K562 (cell line): ENCODE measurements at regions not wholly inside any gene's neighbourhood (a gene's known extent, or its start where the extent isn't known, plus 50 kb on each side); places are given as distances from the start of the nearest gene placed in this dataset.

Experiments
- ATAC-seq: fragments of 200-7000 bp; cut with Tn5 transposase; 3 replicates; pipeline ENCODE4 v1.9.1; 2020; ENCODE audit warnings: moderate library complexity
- BruUV-seq: library from RNA; stranded (reverse); fragments of 400-500 nt; replicated peaks from 2 replicates; lab custom pipeline; 2021; lab: Mats Ljungman, UMichigan
- CTCF ChIA-PET: fragments of 300-600 bp; formaldehyde crosslinking; extraction: SDS; loops from one replicate; lab custom pipeline; 2021; ENCODE audit warnings: low intra/inter-chr PET ratio; lab: Yijun Ruan, JAX
- POLR2A ChIA-PET: fragments of 300-600, 350-650 bp; sonication (Branson Sonifier 250); formaldehyde crosslinking; extraction: SDS; loops from one replicate; lab custom pipeline; 2021; ENCODE audit warnings: antibody characterized with exemption, inconsistent platforms; lab: Yijun Ruan, JAX
- DNase-seq, 4 experiments: peaks; one replicate each; pipeline versions ENCODE4 v3.0.0 to v3.0.0-alpha.2; 2011 to 2018; ENCODE audit warnings: low spot score in 3 of 4, mixed read lengths in 3 of 4; ENCODE audit errors: extremely low read depth in 1 of 4
- FAIRE-seq: peaks from 2 replicates; lab custom pipeline; 2011; peaks lifted over from hg19 to GRCh38; lab: Jason Lieb, UNC
- H2AFZ ChIP-seq: 2 replicates; pipeline ENCODE4 v1.6.0; 2011; ENCODE audit warnings: low read depth, low read length, control low read depth, inconsistent platforms
- H3K27ac ChIP-seq: fragments of 200-600 bp; 3 replicates; pipeline ENCODE4 v1.8.0; 2011; ENCODE audit warnings: low read depth, mild to moderate bottlenecking, control low read depth, inconsistent platforms, low read length, moderate library complexity, mixed read lengths; ENCODE audit errors: extremely low read depth
- H3K27me3 ChIP-seq, 2 experiments: fragments of 300-600 bp in 1 of 2; 2 replicates in 1 of 2; 3 replicates in 1 of 2; pipeline versions ENCODE4 v1.6.0 to v1.8.0; 2011; ENCODE audit warnings: inconsistent platforms in 2 of 2, low read length in 2 of 2, mild to moderate bottlenecking in 1 of 2, mixed read lengths in 1 of 2, moderate library complexity in 1 of 2; ENCODE audit not compliant: control insufficient read depth in 2 of 2, insufficient read depth in 2 of 2
- H3K36me3 ChIP-seq: fragments of 300-600 bp; 3 replicates; pipeline ENCODE4 v1.8.0; 2011; ENCODE audit warnings: mild to moderate bottlenecking, low read length, inconsistent platforms; ENCODE audit not compliant: control insufficient read depth, insufficient read depth
- H3K4me1 ChIP-seq, 2 experiments: fragments of 200-600 bp in 1 of 2; replicated peaks in 1 of 2; 2 replicates in 1 of 2; 3 replicates in 1 of 2; pipeline versions ENCODE4 v1.5.1 to v1.8.0; 2011; ENCODE audit warnings: inconsistent platforms in 2 of 2, low read length in 2 of 2, mild to moderate bottlenecking in 1 of 2, mixed read lengths in 1 of 2, moderate library complexity in 1 of 2; ENCODE audit not compliant: control insufficient read depth in 2 of 2, insufficient read depth in 2 of 2
- H3K4me2 ChIP-seq: 2 replicates; pipeline ENCODE4 v1.6.1; 2011; ENCODE audit warnings: low read length, control low read depth, inconsistent platforms, mixed read lengths; ENCODE audit not compliant: insufficient read depth
- H3K4me3 ChIP-seq: fragments of 200-600 bp; sonication (generic), shearing (Covaris generic); 2 replicates; pipeline ENCODE4 v1.5.1; 2016; ENCODE audit warnings: control low read depth, inconsistent platforms
- H3K79me2 ChIP-seq: fragments of 200-600 bp; 3 replicates; pipeline ENCODE4 v1.8.0; 2011; ENCODE audit warnings: low read length, inconsistent platforms; ENCODE audit not compliant: control insufficient read depth, insufficient read depth
- H3K9ac ChIP-seq, 2 experiments: 2 replicates each; pipeline versions ENCODE4 v1.6.0 to v1.6.1; 2011; ENCODE audit warnings: low read depth in 2 of 2, low read length in 2 of 2, control low read depth in 1 of 2, inconsistent platforms in 1 of 2, mild to moderate bottlenecking in 1 of 2, mixed read lengths in 1 of 2; ENCODE audit not compliant: insufficient read depth in 1 of 2
- H3K9me1 ChIP-seq: one replicate; pipeline ENCODE4 v1.6.0; 2011; ENCODE audit warnings: inconsistent platforms, mild to moderate bottlenecking, low read length, moderate library complexity; ENCODE audit not compliant: control insufficient read depth, insufficient read depth
- H3K9me3 ChIP-seq: replicated peaks from 2 replicates; pipeline ENCODE4 v1.5.1; 2011; ENCODE audit warnings: low read depth, low read length, inconsistent platforms; ENCODE audit not compliant: control insufficient read depth, insufficient read depth
- H4K20me1 ChIP-seq: replicated peaks from 2 replicates; pipeline ENCODE4 v1.6.1; 2011; ENCODE audit warnings: low read length, inconsistent platforms, mixed read lengths; ENCODE audit not compliant: control insufficient read depth, insufficient read depth
- ELF2 ChIP-seq: fragments of 250-450 bp; sonication (Bioruptor Pico); IDR thresholded peaks from 2 replicates; pipeline ENCODE4 v1.5.0; 2021; ENCODE audit warnings: mild to moderate bottlenecking
- ETS2 ChIP-seq: IDR thresholded peaks from 2 replicates; pipeline ENCODE4 v1.6.1; 2016; ENCODE audit warnings: borderline replicate concordance, missing genetic modification characterization, mild to moderate bottlenecking, moderate library complexity, missing compliant biosample characterization; ENCODE audit not compliant: poor library complexity, severe bottlenecking
- HMG20A ChIP-seq: fragments of 450-650 bp; formaldehyde crosslinking; conservative IDR thresholded peaks from 2 replicates; pipeline ENCODE4 v1.4.0; 2020; ENCODE audit warnings: mild to moderate bottlenecking, mixed read lengths
- MCM3 ChIP-seq: fragments of 450-650 bp; IDR thresholded peaks from 2 replicates; pipeline ENCODE4 v1.6.1; 2016
- NRF1 ChIP-seq, 2 experiments: fragments of 450-650 bp; IDR thresholded peaks in 1 of 2; conservative IDR thresholded peaks in 1 of 2; 2 replicates each; pipeline ENCODE4 v1.6.1; 2014; ENCODE audit warnings: mild to moderate bottlenecking in 2 of 2
- SOX6 ChIP-seq: fragments of 450-650 bp; IDR thresholded peaks from 2 replicates; pipeline ENCODE4 v1.6.1; 2014; ENCODE audit warnings: mild to moderate bottlenecking
- YY1 ChIP-seq, 3 experiments: IDR thresholded peaks; 2 replicates each; pipeline ENCODE4 v1.6.1; 2011; ENCODE audit warnings: low read length in 2 of 3, mild to moderate bottlenecking in 2 of 3, moderate library complexity in 2 of 3, borderline replicate concordance in 1 of 3, control low read depth in 1 of 3, low read depth in 1 of 3; ENCODE audit not compliant: insufficient read depth in 3 of 3, insufficient replicate concordance in 2 of 3, control insufficient read depth in 1 of 3, insufficient read length in 1 of 3; ENCODE audit errors: extremely low read depth in 1 of 3
- ZKSCAN1 ChIP-seq: fragments of 150-350 bp; IDR thresholded peaks from 2 replicates; pipeline ENCODE4 v1.6.1; 2016; ENCODE audit warnings: low read depth, low read length
- ZSCAN32 ChIP-seq: fragments of 450-650 bp; formaldehyde crosslinking; IDR thresholded peaks from 2 replicates; pipeline ENCODE4 v1.4.0; 2020; ENCODE audit warnings: mild to moderate bottlenecking, moderate library complexity
- WGBS: fragments of 100-300 bp; shearing (Covaris generic); methylation state at CpG from one replicate; pipeline ENCODE4 v1.1.6; 2016; ENCODE audit warnings: low coverage, mixed read lengths; ENCODE audit not compliant: insufficient coverage; ENCODE audit errors: missing lambda C conversion rate; 5-methylcytosine and 5-hydroxymethylcytosine counted together
- in situ Hi-C: fragments of 300-500 bp; cut with MboI; formaldehyde crosslinking; loops from 4 replicates; pipeline ENCODE4 v1.15.0; 2018; ENCODE audit warnings: inconsistent platforms, mixed read lengths
- intact Hi-C: fragments of 100-400 bp; cut with micrococcal nuclease; formaldehyde crosslinking; loops from 2 replicates; pipeline ENCODE4 v1.14.2; 2022
- TF ChIP-seq, protein P1 (sequence below): fragments of 250-450 bp; sonication (Bioruptor Pico); IDR thresholded peaks from 2 replicates; pipeline ENCODE4 v1.5.0; 2020; ENCODE audit warnings: mild to moderate bottlenecking
- TF ChIP-seq, protein P2 (sequence below), 2 experiments: fragments of 450-650 bp in 1 of 2; sonication (generic) in 1 of 2; formaldehyde crosslinking in 1 of 2; IDR thresholded peaks; 2 replicates each; pipeline versions ENCODE4 v1.7.1 to v1.9.0; 2016 to 2022; ENCODE audit warnings: inconsistent platforms in 1 of 2, mild to moderate bottlenecking in 1 of 2, missing genetic modification reagents in 1 of 2

DNA sequence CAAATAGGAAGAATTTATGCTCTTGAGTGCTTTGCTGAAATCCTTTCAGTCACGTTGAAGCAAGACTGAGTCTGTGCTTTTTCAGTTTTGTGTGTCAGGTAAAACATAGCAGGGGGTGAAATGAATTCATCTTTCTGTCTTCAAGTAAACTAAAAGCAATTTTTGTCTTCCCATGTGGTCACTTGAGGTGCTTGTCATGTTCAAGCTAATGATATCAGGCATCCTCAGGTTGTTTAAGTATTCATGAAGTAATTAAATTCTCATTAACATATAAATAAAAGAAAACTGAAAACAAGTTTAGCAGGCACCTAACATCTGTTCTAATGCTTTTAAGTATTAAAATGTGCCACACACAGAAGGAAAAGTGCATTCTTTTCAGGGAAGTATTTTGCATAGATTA is 2701.3 kb downstream of the PCDH9 start (continued):
- TF ChIP-seq ETS2 (tag) (no peak), ZKSCAN1 (no peak), ZSCAN32 (no peak)
- TF ChIP-seq, protein P1, sequence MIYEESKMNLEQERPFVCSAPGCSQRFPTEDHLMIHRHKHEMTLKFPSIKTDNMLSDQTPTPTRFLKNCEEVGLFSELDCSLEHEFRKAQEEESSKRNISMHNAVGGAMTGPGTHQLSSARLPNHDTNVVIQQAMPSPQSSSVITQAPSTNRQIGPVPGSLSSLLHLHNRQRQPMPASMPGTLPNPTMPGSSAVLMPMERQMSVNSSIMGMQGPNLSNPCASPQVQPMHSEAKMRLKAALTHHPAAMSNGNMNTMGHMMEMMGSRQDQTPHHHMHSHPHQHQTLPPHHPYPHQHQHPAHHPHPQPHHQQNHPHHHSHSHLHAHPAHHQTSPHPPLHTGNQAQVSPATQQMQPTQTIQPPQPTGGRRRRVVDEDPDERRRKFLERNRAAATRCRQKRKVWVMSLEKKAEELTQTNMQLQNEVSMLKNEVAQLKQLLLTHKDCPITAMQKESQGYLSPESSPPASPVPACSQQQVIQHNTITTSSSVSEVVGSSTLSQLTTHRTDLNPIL (CRISPR knock-in tag), result no peak
- TF ChIP-seq, all 486 proteins: peak for 0

DNA sequence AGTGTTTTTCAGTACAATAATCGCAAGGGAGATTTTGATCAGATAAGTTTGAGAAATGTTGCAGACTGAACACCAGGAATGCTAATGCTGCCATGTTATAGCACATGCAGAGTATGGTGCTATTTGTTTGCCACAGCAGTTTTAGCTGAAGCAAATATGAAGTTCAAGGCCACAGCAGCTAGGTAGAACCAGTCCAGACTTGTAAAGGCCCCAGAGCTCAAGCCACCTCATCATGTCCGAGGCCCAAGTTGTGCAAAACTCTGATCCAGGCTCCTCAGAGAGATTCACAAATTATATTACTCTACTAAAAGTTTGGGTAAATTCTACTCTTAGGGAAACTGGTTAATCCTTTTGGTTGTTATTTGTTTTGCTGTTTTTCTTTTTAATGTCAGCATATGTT is 2702.6 kb downstream of the PCDH9 start:
- Histone ChIP-seq H3K79me2 (no peaks in the 10 kb centered on the region), H3K4me2 (no peak overlapping the region), H3K36me3 (no peaks in the 10 kb centered on the region), H3K4me1 (no peaks in the 10 kb centered on the region), H2AFZ (no peak overlapping the region), H3K9me1 (no peaks in the 10 kb centered on the region), H3K9me3 (no peaks in the 10 kb centered on the region), H3K4me3 (no peak overlapping the region), H3K9ac (no peak overlapping the region), H3K27me3 (no peaks in the 10 kb centered on the region), H3K27ac (no peak overlapping the region), H4K20me1 (no peaks in the 10 kb centered on the region)
- ATAC-seq, result no peak
- POLR2A ChIA-PET, result no interaction called here
- in situ Hi-C loops, result no loop called here
- DNase-seq, result no peak
- intact Hi-C loops, result no loop called here
- 0% methylated on average over 2 of the region's 2 CpGs for WGBS
- BruUV-seq, result no TSS peak
- FAIRE-seq, result no peak
- CTCF ChIA-PET, result no interaction called here
- TF ChIP-seq HMG20A (CRISPR knock-in tag) (no peak), SOX6 (no peak), YY1 (IDR thresholded peaks at IDR 0.05; ENCODE audit: borderline replicate concordance in 1 of 3, control insufficient read depth in 1 of 3, extremely low read depth in 1 of 3, insufficient read depth in 3 of 3, insufficient read length in 1 of 3, insufficient replicate concordance in 2 of 3, low read depth in 1 of 3, low read length in 2 of 3) (no peak), ELF2 (CRISPR knock-in tag) (no peak), NRF1 (conservative IDR thresholded peaks at IDR 0.05 in 1 of 2, IDR thresholded peaks at IDR 0.05 in 1 of 2) (no peak), MCM3 (no peak)
- TF ChIP-seq, protein P2, sequence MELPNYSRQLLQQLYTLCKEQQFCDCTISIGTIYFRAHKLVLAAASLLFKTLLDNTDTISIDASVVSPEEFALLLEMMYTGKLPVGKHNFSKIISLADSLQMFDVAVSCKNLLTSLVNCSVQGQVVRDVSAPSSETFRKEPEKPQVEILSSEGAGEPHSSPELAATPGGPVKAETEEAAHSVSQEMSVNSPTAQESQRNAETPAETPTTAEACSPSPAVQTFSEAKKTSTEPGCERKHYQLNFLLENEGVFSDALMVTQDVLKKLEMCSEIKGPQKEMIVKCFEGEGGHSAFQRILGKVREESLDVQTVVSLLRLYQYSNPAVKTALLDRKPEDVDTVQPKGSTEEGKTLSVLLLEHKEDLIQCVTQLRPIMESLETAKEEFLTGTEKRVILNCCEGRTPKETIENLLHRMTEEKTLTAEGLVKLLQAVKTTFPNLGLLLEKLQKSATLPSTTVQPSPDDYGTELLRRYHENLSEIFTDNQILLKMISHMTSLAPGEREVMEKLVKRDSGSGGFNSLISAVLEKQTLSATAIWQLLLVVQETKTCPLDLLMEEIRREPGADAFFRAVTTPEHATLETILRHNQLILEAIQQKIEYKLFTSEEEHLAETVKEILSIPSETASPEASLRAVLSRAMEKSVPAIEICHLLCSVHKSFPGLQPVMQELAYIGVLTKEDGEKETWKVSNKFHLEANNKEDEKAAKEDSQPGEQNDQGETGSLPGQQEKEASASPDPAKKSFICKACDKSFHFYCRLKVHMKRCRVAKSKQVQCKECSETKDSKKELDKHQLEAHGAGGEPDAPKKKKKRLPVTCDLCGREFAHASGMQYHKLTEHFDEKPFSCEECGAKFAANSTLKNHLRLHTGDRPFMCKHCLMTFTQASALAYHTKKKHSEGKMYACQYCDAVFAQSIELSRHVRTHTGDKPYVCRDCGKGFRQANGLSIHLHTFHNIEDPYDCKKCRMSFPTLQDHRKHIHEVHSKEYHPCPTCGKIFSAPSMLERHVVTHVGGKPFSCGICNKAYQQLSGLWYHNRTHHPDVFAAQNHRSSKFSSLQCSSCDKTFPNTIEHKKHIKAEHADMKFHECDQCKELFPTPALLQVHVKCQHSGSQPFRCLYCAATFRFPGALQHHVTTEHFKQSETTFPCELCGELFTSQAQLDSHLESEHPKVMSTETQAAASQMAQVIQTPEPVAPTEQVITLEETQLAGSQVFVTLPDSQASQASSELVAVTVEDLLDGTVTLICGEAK (IDR thresholded peaks at IDR 0.05), result no peak
- TF ChIP-seq, protein P2 (CRISPR knock-in tag; IDR thresholded peaks at IDR 0.05), result no peak
